Activated CD8-positive, alpha-beta T cell treated with anti-CD3 and anti-CD28 coated beads for 36 hours (primary cell): ENCODE measurements at regions not wholly inside any gene's neighbourhood (a gene's known extent, or its start where the extent isn't known, plus 50 kb on each side); places are given as distances from the start of the nearest gene placed in this dataset.
"Not testable (repeated sequence)": the region's sequence is repeated elsewhere in the genome, so short reads cannot be mapped to it uniquely, and the experiment has no call there.

ENCODE experiments used
- ATAC-seq: fragments of 200-7000 bp; cut with Tn5 transposase; one replicate; pipeline ENCODE4 v1.10.0; 2021; ENCODE audit warnings: mild to moderate bottlenecking, moderate library complexity
- CTCF ChIA-PET: fragments of 350-600 bp; sonication (Branson Sonifier 250); formaldehyde crosslinking; loops from one replicate; lab custom pipeline; 2021; ENCODE audit warnings: antibody characterized with exemption; lab: Charles Lee
- POLR2A ChIA-PET: fragments of 350-600 bp; sonication (Branson Sonifier 250); formaldehyde crosslinking; loops from one replicate; lab custom pipeline; 2021; ENCODE audit warnings: antibody characterized with exemption; lab: Charles Lee
- DNase-seq: peaks from one replicate; pipeline ENCODE4 v3.0.0-alpha.2; 2020
- H3K27ac Mint-ChIP-seq: one replicate; pipeline ENCODE4 v1.8.0; 2021; ENCODE audit warnings: mild to moderate bottlenecking, mixed read lengths
- H3K27me3 Mint-ChIP-seq: one replicate; pipeline ENCODE4 v1.8.0; 2021; ENCODE audit warnings: mixed read lengths
- H3K36me3 Mint-ChIP-seq: one replicate; pipeline ENCODE4 v1.8.0; 2021; ENCODE audit warnings: low read depth, mixed read lengths
- H3K4me1 Mint-ChIP-seq: one replicate; pipeline ENCODE4 v1.8.0; 2021; ENCODE audit warnings: low read depth, mixed read lengths
- H3K4me3 Mint-ChIP-seq: one replicate; pipeline ENCODE4 v1.8.0; 2021; ENCODE audit warnings: mild to moderate bottlenecking, moderate library complexity, mixed read lengths
- H3K9me3 Mint-ChIP-seq: one replicate; pipeline ENCODE4 v1.8.0; 2021; ENCODE audit warnings: mixed read lengths
- CTCF ChIP-seq: fragments of 200-600 bp; IDR thresholded peaks from one replicate; pipeline ENCODE4 v1.8.0; 2022; ENCODE audit warnings: antibody characterized with exemption, mild to moderate bottlenecking
- intact Hi-C: fragments of 100-400 bp; cut with micrococcal nuclease; formaldehyde crosslinking; loops from one replicate; pipeline ENCODE4 v1.10.0; 2022

GRCh38 chr1:191438979-191439378 lies 719.3 kb upstream of the RGS18 start:
- DNase-seq (no peak), ATAC-seq (no peak)
- Mint-ChIP-seq H3K36me3 (no peaks in the 10 kb centered on the region), H3K9me3 (peaks cover 30% of the 10 kb centered on the region), H3K4me3 (no peak overlapping the region), H3K27ac (no peak overlapping the region), H3K27me3 (no peaks in the 10 kb centered on the region), H3K4me1 (no peaks in the 10 kb centered on the region)
- intact Hi-C loops: no loop called here
- no peak for TF ChIP-seq CTCF
- POLR2A ChIA-PET: no interaction called here
- CTCF ChIA-PET: no interaction called here

- H3K9me3 Mint-ChIP-seq, POLR2A ChIA-PET, H3K27ac Mint-ChIP-seq, ATAC-seq, H3K36me3 Mint-ChIP-seq, DNase-seq, H3K27me3 Mint-ChIP-seq, H3K4me3 Mint-ChIP-seq, intact Hi-C loops, H3K4me1 Mint-ChIP-seq, CTCF ChIA-PET: not testable (repeated sequence)
Measured at GRCh38 chr1:191448279-191448678, 710.0 kb upstream of the RGS18 start.

- no peak for TF ChIP-seq CTCF
- H3K4me3 Mint-ChIP-seq: no peak overlapping the region
- H3K9me3 Mint-ChIP-seq: peaks cover 5% of the 10 kb centered on the region
- H3K27ac Mint-ChIP-seq: no peak overlapping the region
- H3K36me3 Mint-ChIP-seq: no peaks in the 10 kb centered on the region
- CTCF ChIA-PET: no interaction called here
- DNase-seq (no peak), ATAC-seq (no peak)
- POLR2A ChIA-PET: no interaction called here
- no peaks in the 10 kb centered on the region for H3K4me1 Mint-ChIP-seq
- H3K27me3 Mint-ChIP-seq: no peaks in the 10 kb centered on the region
- intact Hi-C loops: no loop called here
Measured at GRCh38 chr1:191452586-191452985, 705.7 kb upstream of the RGS18 start.

DNA sequence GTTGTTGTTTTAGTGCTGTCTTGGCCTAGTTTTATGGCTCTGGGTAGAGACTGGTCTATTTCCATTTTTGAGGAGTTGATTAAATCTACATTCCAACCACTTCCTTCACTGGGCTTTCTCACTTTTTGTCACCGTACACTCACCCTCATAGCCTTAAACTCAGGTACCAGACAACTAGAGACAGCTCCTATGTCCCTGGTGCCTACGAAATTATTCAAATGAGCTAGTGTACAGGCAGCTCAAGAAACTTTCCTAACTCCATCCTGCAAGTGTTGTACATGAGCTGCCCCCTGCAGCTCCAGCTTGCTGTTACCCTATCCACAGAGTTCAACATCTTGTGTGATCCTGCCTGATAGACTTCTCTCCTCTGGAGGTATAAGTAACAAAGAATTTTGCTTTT lies 704.8 kb upstream of the RGS18 start:
- no peaks in the 10 kb centered on the region for H3K36me3 Mint-ChIP-seq
- no peak for ATAC-seq
- H3K9me3 Mint-ChIP-seq: peaks cover 5% of the 10 kb centered on the region
- no peak overlapping the region for H3K4me3 Mint-ChIP-seq
- ChIA-PET POLR2A (no interaction called here), CTCF (no interaction called here)
- intact Hi-C loops: no loop called here
- TF ChIP-seq CTCF: no peak
- DNase-seq: no peak
- no peak overlapping the region for H3K27ac Mint-ChIP-seq
- H3K27me3 Mint-ChIP-seq: no peaks in the 10 kb centered on the region
- H3K4me1 Mint-ChIP-seq: no peaks in the 10 kb centered on the region

GRCh38 chr1:191457889-191458288 lies 700.4 kb upstream of the RGS18 start:
- Mint-ChIP-seq H3K4me1 (no peaks in the 10 kb centered on the region), H3K27ac (no peak overlapping the region), H3K36me3 (no peaks in the 10 kb centered on the region), H3K27me3 (no peaks in the 10 kb centered on the region), H3K9me3 (peaks cover 5% of the 10 kb centered on the region), H3K4me3 (no peak overlapping the region)
- ATAC-seq (no peak), DNase-seq (no peak)
- no peak for TF ChIP-seq CTCF
- intact Hi-C loops: no loop called here
- CTCF ChIA-PET: no interaction called here
- POLR2A ChIA-PET: no interaction called here

GRCh38 chr1:191460234-191460633 lies 698.0 kb upstream of the RGS18 start:
- H3K27me3 Mint-ChIP-seq: no peaks in the 10 kb centered on the region
- ChIA-PET CTCF (no interaction called here), POLR2A (no interaction called here)
- no peak for TF ChIP-seq CTCF
- intact Hi-C loops: no loop called here
- no peaks in the 10 kb centered on the region for H3K36me3 Mint-ChIP-seq
- no peak for DNase-seq
- H3K4me1 Mint-ChIP-seq: no peaks in the 10 kb centered on the region
- H3K4me3 Mint-ChIP-seq: no peak overlapping the region
- no peak for ATAC-seq
- no peak overlapping the region for H3K27ac Mint-ChIP-seq
- peaks cover 5% of the 10 kb centered on the region for H3K9me3 Mint-ChIP-seq
